ENCODE measurements at regions not wholly inside any gene's neighbourhood (a gene's known extent, or its start where the extent isn't known, plus 50 kb on each side); places are given as distances from the start of the nearest gene placed in this dataset.

- Mint-ChIP-seq H3K9me3 (peaks cover 0 to 3% (median 1%) of the 10 kb centered on the region in 3 donors), H3K27ac (no peak overlapping the region), H3K4me1 (no peaks in the 10 kb centered on the region), H3K27me3 (no peaks in the 10 kb centered on the region), H3K36me3 (no peaks in the 10 kb centered on the region), H3K4me3 (no peak overlapping the region)
Measured at GRCh38 chr4:180456928-180457327, 1786.3 kb upstream of the TENM3 start.

- peaks cover 0 to 2% (median 0%) of the 10 kb centered on the region in 3 donors for H3K9me3 Mint-ChIP-seq
- no peak overlapping the region for H3K27ac Mint-ChIP-seq
- H3K4me1 Mint-ChIP-seq, result no peaks in the 10 kb centered on the region
- H3K4me3 Mint-ChIP-seq, result no peak overlapping the region
- no peaks in the 10 kb centered on the region for H3K27me3 Mint-ChIP-seq
- no peaks in the 10 kb centered on the region for H3K36me3 Mint-ChIP-seq
Measured at GRCh38 chr4:180462116-180462515, 1781.1 kb upstream of the TENM3 start.

GRCh38 chr4:180465364-180465763 lies 1777.8 kb upstream of the TENM3 start:
- no peaks in the 10 kb centered on the region for H3K27me3 Mint-ChIP-seq
- no peak overlapping the region for H3K4me3 Mint-ChIP-seq
- peaks cover 2 to 5% (median 3%) of the 10 kb centered on the region in 3 donors for H3K9me3 Mint-ChIP-seq
- H3K36me3 Mint-ChIP-seq, result no peaks in the 10 kb centered on the region
- H3K27ac Mint-ChIP-seq, result no peak overlapping the region
- H3K4me1 Mint-ChIP-seq, result no peaks in the 10 kb centered on the region

GRCh38 chr4:180483036-180483435 lies 1760.2 kb upstream of the TENM3 start:
- Mint-ChIP-seq H3K27ac (no peak overlapping the region), H3K27me3 (no peaks in the 10 kb centered on the region), H3K36me3 (no peaks in the 10 kb centered on the region), H3K9me3 (peaks cover 0 to 11% (median 1%) of the 10 kb centered on the region in 3 donors), H3K4me1 (no peaks in the 10 kb centered on the region), H3K4me3 (no peak overlapping the region)

- Mint-ChIP-seq H3K36me3 (no peaks in the 10 kb centered on the region), H3K27me3 (no peaks in the 10 kb centered on the region), H3K4me1 (no peaks in the 10 kb centered on the region), H3K4me3 (no peak overlapping the region), H3K9me3 (peaks cover 0 to 13% (median 1%) of the 10 kb centered on the region in 3 donors), H3K27ac (no peak overlapping the region)
Measured at GRCh38 chr4:180485407-180485806, 1757.8 kb upstream of the TENM3 start.

GRCh38 chr4:180486342-180486741 lies 1756.9 kb upstream of the TENM3 start:
- H3K9me3 Mint-ChIP-seq, result peaks cover 0 to 5% (median 1%) of the 10 kb centered on the region in 3 donors
- H3K27me3 Mint-ChIP-seq, result no peaks in the 10 kb centered on the region
- H3K4me3 Mint-ChIP-seq, result no peak overlapping the region
- no peak overlapping the region for H3K27ac Mint-ChIP-seq
- no peaks in the 10 kb centered on the region for H3K4me1 Mint-ChIP-seq
- H3K36me3 Mint-ChIP-seq, result no peaks in the 10 kb centered on the region

- no peaks in the 10 kb centered on the region for H3K27me3 Mint-ChIP-seq
- no peaks in the 10 kb centered on the region for H3K36me3 Mint-ChIP-seq
- no peak overlapping the region for H3K27ac Mint-ChIP-seq
- no peak overlapping the region for H3K4me3 Mint-ChIP-seq
- no peaks in the 10 kb centered on the region for H3K4me1 Mint-ChIP-seq
- peaks cover 0 to 5% (median 1%) of the 10 kb centered on the region in 3 donors for H3K9me3 Mint-ChIP-seq
Measured at GRCh38 chr4:180489787-180490186, 1753.4 kb upstream of the TENM3 start.

GRCh38 chr4:180491210-180491609 lies 1752.0 kb upstream of the TENM3 start:
- Mint-ChIP-seq H3K4me1 (no peaks in the 10 kb centered on the region), H3K4me3 (no peak overlapping the region), H3K36me3 (no peaks in the 10 kb centered on the region), H3K9me3 (peaks cover 0 to 5% (median 0%) of the 10 kb centered on the region in 3 donors), H3K27ac (no peak overlapping the region), H3K27me3 (no peaks in the 10 kb centered on the region)

- Mint-ChIP-seq H3K36me3 (no peaks in the 10 kb centered on the region), H3K27ac (no peak overlapping the region), H3K4me3 (no peak overlapping the region)
Measured at GRCh38 chr4:180493299-180493698, 1749.9 kb upstream of the TENM3 start.

GRCh38 chr4:180500154-180500553 lies 1743.0 kb upstream of the TENM3 start:
- no peaks in the 10 kb centered on the region for H3K27me3 Mint-ChIP-seq
- H3K27ac Mint-ChIP-seq, result no peak overlapping the region
- no peaks in the 10 kb centered on the region for H3K4me1 Mint-ChIP-seq
- H3K9me3 Mint-ChIP-seq, result peaks cover 4 to 6% (median 6%) of the 10 kb centered on the region in 3 donors
- no peaks in the 10 kb centered on the region for H3K36me3 Mint-ChIP-seq
- H3K4me3 Mint-ChIP-seq, result no peak overlapping the region

More at GRCh38 chr4:180493299-180493698, 1749.9 kb upstream of the TENM3 start:
- Mint-ChIP-seq H3K4me1 (no peaks in the 10 kb centered on the region), H3K9me3 (peaks cover 2 to 6% (median 3%) of the 10 kb centered on the region in 3 donors), H3K27me3 (no peaks in the 10 kb centered on the region)

- Mint-ChIP-seq H3K9me3 (peaks cover 0 to 3% (median 2%) of the 10 kb centered on the region in 3 donors), H3K27ac (no peak overlapping the region), H3K27me3 (no peaks in the 10 kb centered on the region), H3K4me1 (no peaks in the 10 kb centered on the region), H3K4me3 (no peak overlapping the region), H3K36me3 (no peaks in the 10 kb centered on the region)
Measured at GRCh38 chr4:180512801-180513475, 1730.3 kb upstream of the TENM3 start.

- Mint-ChIP-seq H3K4me3 (no peak overlapping the region), H3K4me1 (no peaks in the 10 kb centered on the region), H3K27ac (no peak overlapping the region), H3K36me3 (no peaks in the 10 kb centered on the region), H3K9me3 (no peaks in the 10 kb centered on the region), H3K27me3 (no peaks in the 10 kb centered on the region)
Measured at GRCh38 chr4:180518906-180519305, 1724.3 kb upstream of the TENM3 start.

GRCh38 chr4:180521181-180521580 lies 1722.0 kb upstream of the TENM3 start:
- H3K4me3 Mint-ChIP-seq, result no peak overlapping the region
- H3K9me3 Mint-ChIP-seq, result no peaks in the 10 kb centered on the region
- no peaks in the 10 kb centered on the region for H3K36me3 Mint-ChIP-seq
- H3K4me1 Mint-ChIP-seq, result no peaks in the 10 kb centered on the region
- no peaks in the 10 kb centered on the region for H3K27me3 Mint-ChIP-seq
- no peak overlapping the region for H3K27ac Mint-ChIP-seq

- Mint-ChIP-seq H3K4me1 (no peaks in the 10 kb centered on the region), H3K36me3 (no peaks in the 10 kb centered on the region), H3K9me3 (peaks cover 0 to 7% (median under 1%) of the 10 kb centered on the region in 3 donors), H3K27me3 (no peaks in the 10 kb centered on the region), H3K4me3 (no peak overlapping the region), H3K27ac (no peak overlapping the region)
Measured at GRCh38 chr4:180525523-180526077, 1717.6 kb upstream of the TENM3 start.

GRCh38 chr4:180528003-180528402 lies 1715.2 kb upstream of the TENM3 start:
- peak overlapping the region in 1 of 4 donors; percentile 37 for H3K4me3 Mint-ChIP-seq
- peaks cover 1 to 8% (median 4%) of the 10 kb centered on the region in 3 donors for H3K9me3 Mint-ChIP-seq
- no peaks in the 10 kb centered on the region for H3K27me3 Mint-ChIP-seq
- H3K36me3 Mint-ChIP-seq, result no peaks in the 10 kb centered on the region
- no peak overlapping the region for H3K27ac Mint-ChIP-seq
- H3K4me1 Mint-ChIP-seq, result no peaks in the 10 kb centered on the region

- Mint-ChIP-seq H3K27ac (no peak overlapping the region), H3K36me3 (no peaks in the 10 kb centered on the region), H3K4me1 (no peaks in the 10 kb centered on the region), H3K9me3 (peaks cover 1 to 8% (median 4%) of the 10 kb centered on the region in 3 donors), H3K27me3 (no peaks in the 10 kb centered on the region), H3K4me3 (no peak overlapping the region)
Measured at GRCh38 chr4:180530787-180531186, 1712.4 kb upstream of the TENM3 start.

All from IgD-negative memory B cell (primary cell).